H9 (cell line): ENCODE measurements at regions not wholly inside any gene's neighbourhood (a gene's known extent, or its start where the extent isn't known, plus 50 kb on each side); places are given as distances from the start of the nearest gene placed in this dataset.

Experiments
- DNase-seq: peaks from one replicate; pipeline ENCODE4 v3.0.0-alpha.2; 2017
- H2AFZ ChIP-seq: one replicate; pipeline ENCODE4 v1.6.1; 2013; ENCODE audit warnings: mild to moderate bottlenecking, low read length, control low read depth, moderate library complexity
- H2AK5ac ChIP-seq: 2 replicates; pipeline ENCODE4 v1.6.1; 2013; ENCODE audit warnings: low read length, control low read depth, mixed read lengths; ENCODE audit not compliant: insufficient read length
- H2BK120ac ChIP-seq: one replicate; pipeline ENCODE4 v1.6.1; 2013; ENCODE audit warnings: low read depth, mild to moderate bottlenecking, low read length, control low read depth, inconsistent platforms; ENCODE audit not compliant: poor library complexity, severe bottlenecking
- H2BK12ac ChIP-seq: 2 replicates; pipeline ENCODE4 v1.6.1; 2013; ENCODE audit warnings: low read length, control low read depth, mixed read lengths, low read depth; ENCODE audit not compliant: insufficient read length
- H2BK15ac ChIP-seq: 2 replicates; pipeline ENCODE4 v1.6.1; 2013; ENCODE audit warnings: low read depth, low read length, control low read depth
- H2BK20ac ChIP-seq: one replicate; pipeline ENCODE4 v1.6.1; 2013; ENCODE audit warnings: low read depth, mild to moderate bottlenecking, low read length, control low read depth, inconsistent platforms; ENCODE audit not compliant: poor library complexity, severe bottlenecking
- H2BK5ac ChIP-seq: 2 replicates; pipeline ENCODE4 v1.6.1; 2013; ENCODE audit warnings: low read length, control low read depth, mixed read lengths; ENCODE audit not compliant: insufficient read length
- H3K14ac ChIP-seq: 2 replicates; pipeline ENCODE4 v1.6.1; 2013; ENCODE audit warnings: low read length, control low read depth; ENCODE audit not compliant: insufficient read depth
- H3K18ac ChIP-seq: 2 replicates; pipeline ENCODE4 v1.6.1; 2013; ENCODE audit warnings: low read depth, mild to moderate bottlenecking, mixed read lengths, low read length, control low read depth; ENCODE audit not compliant: insufficient read length
- H3K23ac ChIP-seq: 2 replicates; pipeline ENCODE4 v1.6.1; 2013; ENCODE audit warnings: low read length, control low read depth, mixed read lengths, low read depth; ENCODE audit not compliant: insufficient read length
- H3K23me2 ChIP-seq: 2 replicates; pipeline ENCODE4 v1.6.1; 2013; ENCODE audit warnings: low read depth, mild to moderate bottlenecking, mixed read lengths, low read length, control low read depth; ENCODE audit not compliant: insufficient read length, poor library complexity, severe bottlenecking
- H3K27ac ChIP-seq: 2 replicates; pipeline ENCODE4 v1.5.1; 2013; ENCODE audit warnings: low read length, control low read depth, mixed read lengths, low read depth; ENCODE audit not compliant: insufficient read length
- H3K27me3 ChIP-seq: 2 replicates; pipeline ENCODE4 v1.6.1; 2013; ENCODE audit warnings: low read length, control low read depth, inconsistent platforms; ENCODE audit not compliant: insufficient read depth
- H3K4ac ChIP-seq: 2 replicates; pipeline ENCODE4 v1.6.1; 2013; ENCODE audit warnings: low read depth, mild to moderate bottlenecking, control low read depth, inconsistent platforms, low read length, moderate library complexity
- H3K4me1 ChIP-seq: 2 replicates; pipeline ENCODE4 v1.6.1; 2013; ENCODE audit warnings: low read length, control low read depth, inconsistent platforms; ENCODE audit not compliant: insufficient read depth
- H3K4me2 ChIP-seq: 2 replicates; pipeline ENCODE4 v1.6.1; 2013; ENCODE audit warnings: low read length, control low read depth, mixed read lengths; ENCODE audit not compliant: insufficient read length, insufficient read depth
- H3K56ac ChIP-seq: 2 replicates; pipeline ENCODE4 v1.6.1; 2013; ENCODE audit warnings: low read depth, mild to moderate bottlenecking, mixed read lengths, low read length, control low read depth; ENCODE audit not compliant: insufficient read length
- H3K79me1 ChIP-seq: 2 replicates; pipeline ENCODE4 v1.6.1; 2013; ENCODE audit warnings: low read depth, mild to moderate bottlenecking, moderate library complexity, low read length, control low read depth, inconsistent platforms; ENCODE audit not compliant: insufficient read depth, poor library complexity, severe bottlenecking
- H3K79me2 ChIP-seq: 2 replicates; pipeline ENCODE4 v1.6.1; 2013; ENCODE audit warnings: low read length, control low read depth, inconsistent platforms; ENCODE audit not compliant: insufficient read depth
- H3K9ac ChIP-seq: 2 replicates; pipeline ENCODE4 v1.6.1; 2013; ENCODE audit warnings: low read length, control low read depth, mixed read lengths; ENCODE audit not compliant: insufficient read length; ENCODE audit errors: extremely low read depth
- H3K9me3 ChIP-seq: one replicate; pipeline ENCODE4 v1.6.1; 2013; ENCODE audit warnings: low read depth, low read length, inconsistent platforms; ENCODE audit not compliant: control insufficient read depth
- H3T11ph ChIP-seq: one replicate; pipeline ENCODE4 v1.6.1; 2013; ENCODE audit warnings: mild to moderate bottlenecking, low read length, control low read depth, inconsistent platforms
- H4K20me1 ChIP-seq: one replicate; pipeline ENCODE4 v1.6.1; 2013; ENCODE audit not compliant: control insufficient read depth, insufficient read length, insufficient read depth
- H4K5ac ChIP-seq: 2 replicates; pipeline ENCODE4 v1.6.1; 2013; ENCODE audit warnings: low read depth, mild to moderate bottlenecking, mixed read lengths, low read length, control low read depth; ENCODE audit not compliant: insufficient read length
- H4K8ac ChIP-seq: replicated peaks from 2 replicates; pipeline ENCODE4 v1.6.1; 2013; ENCODE audit warnings: low read length, control low read depth, mixed read lengths, low read depth; ENCODE audit not compliant: insufficient read length
- H4K91ac ChIP-seq: 2 replicates; pipeline ENCODE4 v1.6.1; 2013; ENCODE audit warnings: low read depth, mild to moderate bottlenecking, moderate library complexity, mixed read lengths, low read length, control low read depth; ENCODE audit not compliant: insufficient read length
- H3K27ac Mint-ChIP-seq, 3 experiments: 2 replicates in 2 of 3; 3 replicates in 1 of 3; pipeline ENCODE4 v1.8.0; 2020 to 2021; ENCODE audit warnings: mixed read lengths in 3 of 3, mild to moderate bottlenecking in 1 of 3, moderate library complexity in 1 of 3
- H3K27me3 Mint-ChIP-seq: 2 replicates; pipeline ENCODE4 v1.8.0; 2021; ENCODE audit warnings: low read depth, mild to moderate bottlenecking, moderate library complexity, mixed read lengths
- H3K36me3 Mint-ChIP-seq, 3 experiments: 2 replicates in 2 of 3; 3 replicates in 1 of 3; pipeline ENCODE4 v1.8.0; 2020 to 2021; ENCODE audit warnings: low read depth in 3 of 3, mixed read lengths in 3 of 3; ENCODE audit not compliant: insufficient read depth in 1 of 3
- H3K4me1 Mint-ChIP-seq, 2 experiments: 2 replicates each; pipeline ENCODE4 v1.8.0; 2020; ENCODE audit warnings: mixed read lengths in 2 of 2
- H3K4me3 Mint-ChIP-seq, 2 experiments: 2 replicates in 1 of 2; 3 replicates in 1 of 2; pipeline ENCODE4 v1.8.0; 2020 to 2021; ENCODE audit warnings: mild to moderate bottlenecking in 2 of 2, mixed read lengths in 2 of 2, moderate library complexity in 1 of 2
- H3K9me3 Mint-ChIP-seq, 2 experiments: 2 replicates in 1 of 2; 3 replicates in 1 of 2; pipeline ENCODE4 v1.8.0; 2020; ENCODE audit warnings: mild to moderate bottlenecking in 2 of 2, mixed read lengths in 2 of 2, moderate library complexity in 1 of 2
- WGBS: extraction: QIAGEN DNeasy Blood & Tissue Kit; methylation state at CpG from one replicate; pipeline ENCODE4 v1.1.7; 2013; ENCODE audit warnings: missing lambda C conversion rate, low lambda C conversion rate, mixed read lengths; ENCODE audit not compliant: insufficient read length; ENCODE audit errors: extremely low coverage; 5-methylcytosine and 5-hydroxymethylcytosine counted together
- TF ChIP-seq, protein P1 (sequence below): fragments of 200-600 bp; sonication (generic); conservative IDR thresholded peaks from 3 replicates; pipeline ENCODE4 v1.8.0; 2021; ENCODE audit warnings: antibody characterized with exemption, mild to moderate bottlenecking

DNA sequence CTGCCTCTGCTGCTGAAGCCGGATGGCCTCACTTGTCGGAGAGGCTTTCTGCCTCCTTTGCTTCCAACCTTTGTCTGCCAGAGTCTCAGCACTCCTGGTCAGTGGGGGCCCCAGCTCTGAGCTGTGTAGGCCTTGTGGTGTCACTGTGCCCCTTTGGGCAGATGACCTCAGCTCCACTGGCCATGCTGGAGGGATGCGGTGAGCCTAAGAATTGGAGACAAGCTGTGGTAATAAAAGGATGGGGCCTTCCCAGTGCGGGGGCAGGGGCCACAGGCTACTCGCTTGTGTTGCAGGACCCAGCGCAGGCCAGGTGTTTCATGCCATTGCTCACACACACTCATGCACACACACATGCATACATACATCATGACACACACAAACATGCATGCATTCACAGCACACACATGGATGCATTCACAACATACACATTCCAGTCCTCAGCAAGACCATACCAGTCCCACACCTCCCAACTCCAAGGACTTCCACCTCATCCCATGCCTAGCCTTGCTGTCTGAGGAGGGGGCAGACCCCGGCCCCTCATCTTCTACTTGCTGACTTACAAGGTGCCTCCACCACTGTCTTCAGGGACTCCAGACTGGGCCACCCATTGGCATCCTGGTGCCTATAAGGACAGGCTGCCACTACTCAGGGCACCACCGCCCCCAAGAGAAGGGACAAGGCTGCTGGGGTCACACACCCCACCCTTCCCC, 237.7 kb downstream of the SYK start:
- H3K27ac ChIP-seq, result no peak overlapping the region
- H3K4ac ChIP-seq, result no peak overlapping the region
- no peaks in the 10 kb centered on the region for H3K9me3 ChIP-seq
- Mint-ChIP-seq H3K36me3 (no peaks in the 10 kb centered on the region; a peak in 1 of 7 replicates), H3K27me3 (peaks cover 1% of the 10 kb centered on the region; the same call in 1 of the 2 replicates), H3K4me1 (peaks cover 17 to 34% of the 10 kb centered on the region in 2 experiments), H3K27ac (no peak overlapping the region; a peak in 1 of 7 replicates), H3K9me3 (no peaks in the 10 kb centered on the region), H3K4me3 (no peak overlapping the region)
- no peak for DNase-seq
- no peak overlapping the region for H3T11ph ChIP-seq
- no peak overlapping the region for H3K23ac ChIP-seq
- H2AFZ ChIP-seq, result no peak overlapping the region
- H3K79me2 ChIP-seq, result no peaks in the 10 kb centered on the region
- no peak overlapping the region for H2AK5ac ChIP-seq
- no peaks in the 10 kb centered on the region for H3K23me2 ChIP-seq
- H4K91ac ChIP-seq, result no peak overlapping the region
- no peak overlapping the region for H2BK5ac ChIP-seq
- H3K18ac ChIP-seq, result no peak overlapping the region
- no peak overlapping the region for H2BK20ac ChIP-seq
- H4K20me1 ChIP-seq, result no peaks in the 10 kb centered on the region
- no peak overlapping the region for H3K4me2 ChIP-seq
- H2BK12ac ChIP-seq, result no peak overlapping the region
- H4K5ac ChIP-seq, result no peak overlapping the region
- no peaks in the 10 kb centered on the region for H3K27me3 ChIP-seq
- TF ChIP-seq, protein P1, sequence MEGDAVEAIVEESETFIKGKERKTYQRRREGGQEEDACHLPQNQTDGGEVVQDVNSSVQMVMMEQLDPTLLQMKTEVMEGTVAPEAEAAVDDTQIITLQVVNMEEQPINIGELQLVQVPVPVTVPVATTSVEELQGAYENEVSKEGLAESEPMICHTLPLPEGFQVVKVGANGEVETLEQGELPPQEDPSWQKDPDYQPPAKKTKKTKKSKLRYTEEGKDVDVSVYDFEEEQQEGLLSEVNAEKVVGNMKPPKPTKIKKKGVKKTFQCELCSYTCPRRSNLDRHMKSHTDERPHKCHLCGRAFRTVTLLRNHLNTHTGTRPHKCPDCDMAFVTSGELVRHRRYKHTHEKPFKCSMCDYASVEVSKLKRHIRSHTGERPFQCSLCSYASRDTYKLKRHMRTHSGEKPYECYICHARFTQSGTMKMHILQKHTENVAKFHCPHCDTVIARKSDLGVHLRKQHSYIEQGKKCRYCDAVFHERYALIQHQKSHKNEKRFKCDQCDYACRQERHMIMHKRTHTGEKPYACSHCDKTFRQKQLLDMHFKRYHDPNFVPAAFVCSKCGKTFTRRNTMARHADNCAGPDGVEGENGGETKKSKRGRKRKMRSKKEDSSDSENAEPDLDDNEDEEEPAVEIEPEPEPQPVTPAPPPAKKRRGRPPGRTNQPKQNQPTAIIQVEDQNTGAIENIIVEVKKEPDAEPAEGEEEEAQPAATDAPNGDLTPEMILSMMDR, result no peak
- H2BK120ac ChIP-seq, result no peak overlapping the region
- no peaks in the 10 kb centered on the region for H3K4me1 ChIP-seq
- no peak overlapping the region for H2BK15ac ChIP-seq
- no peak overlapping the region for H3K14ac ChIP-seq
- no CpG with 5 or more reads among the region's 8 CpGs for WGBS
- H4K8ac ChIP-seq, result no peak overlapping the region
- H3K56ac ChIP-seq, result no peak overlapping the region
- H3K79me1 ChIP-seq, result no peaks in the 10 kb centered on the region
- H3K9ac ChIP-seq, result no peak overlapping the region
